GM18498 (cell line): ENCODE measurements at regions not wholly inside any gene's neighbourhood (a gene's known extent, or its start where the extent isn't known, plus 50 kb on each side); places are given as distances from the start of the nearest gene placed in this dataset.
"Not testable (repeated sequence)": the region's sequence is repeated elsewhere in the genome, so short reads cannot be mapped to it uniquely, and the experiment has no call there.

Source experiments
- ATAC-seq: cut with Tn5 transposase; IDR thresholded peaks from one replicate; pipeline ENCODE4 v1.9.1; 2021; ENCODE audit warnings: mild to moderate bottlenecking, moderate library complexity; ENCODE audit not compliant: unreplicated experiment

- no peak for ATAC-seq
Observed at GRCh38 chr2:8118940-8119781, 562.7 kb upstream of the ID2 start.

GRCh38 chr2:8119782-8120505 is 561.9 kb upstream of the ID2 start:
- ATAC-seq: no peak

DNA sequence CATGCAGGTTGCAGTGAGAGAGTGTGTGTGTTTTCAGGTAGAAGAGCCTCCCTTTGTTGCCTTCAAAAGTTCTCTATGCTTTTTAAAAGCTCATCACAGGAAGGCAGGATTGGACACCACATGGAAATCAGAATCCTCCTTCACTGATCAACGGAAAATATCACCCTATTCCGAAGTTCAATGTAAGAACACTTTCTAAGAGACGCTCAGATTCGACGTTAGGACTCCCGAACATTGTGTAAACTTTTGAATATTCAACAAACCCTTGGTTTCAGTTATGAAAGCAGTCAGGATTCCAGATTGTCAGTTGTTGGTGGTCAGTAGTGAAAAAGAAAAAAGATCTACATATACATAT is 561.4 kb upstream of the ID2 start:
- ATAC-seq: no peak

- no peak for ATAC-seq
Observed at GRCh38 chr2:8121022-8121825, 560.6 kb upstream of the ID2 start.

DNA sequence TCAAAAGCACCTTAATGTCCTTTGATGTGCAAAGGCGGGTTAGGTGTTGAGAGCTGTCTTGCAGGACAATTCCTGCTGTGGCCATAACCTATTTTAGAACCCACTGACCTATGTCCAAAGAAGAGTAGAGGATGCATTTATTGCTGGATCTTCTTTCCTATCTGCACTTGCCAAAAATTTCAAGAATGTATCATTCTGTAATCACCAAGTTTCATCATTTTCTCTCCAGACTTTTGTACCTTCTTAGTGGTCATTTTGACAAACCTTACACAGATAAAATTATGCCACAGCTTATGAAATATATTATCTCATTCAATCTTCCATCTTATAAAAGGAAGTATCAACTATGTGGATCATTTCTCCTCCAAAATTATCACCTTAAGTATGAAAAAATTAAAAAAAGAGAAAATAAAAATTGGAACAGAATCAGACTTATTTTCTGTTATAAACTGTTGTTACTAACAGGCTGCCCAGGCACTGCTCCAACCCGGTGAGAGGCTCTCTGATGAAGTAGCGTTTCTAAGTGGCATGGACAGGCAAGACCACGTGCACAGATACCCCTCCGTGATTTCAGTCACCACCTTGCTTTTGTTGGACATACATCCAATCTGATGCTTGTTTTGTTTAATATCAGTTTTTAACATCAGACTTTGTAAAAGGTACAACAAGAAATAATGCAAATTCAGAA is 559.9 kb upstream of the ID2 start:
- no peak for ATAC-seq

DNA sequence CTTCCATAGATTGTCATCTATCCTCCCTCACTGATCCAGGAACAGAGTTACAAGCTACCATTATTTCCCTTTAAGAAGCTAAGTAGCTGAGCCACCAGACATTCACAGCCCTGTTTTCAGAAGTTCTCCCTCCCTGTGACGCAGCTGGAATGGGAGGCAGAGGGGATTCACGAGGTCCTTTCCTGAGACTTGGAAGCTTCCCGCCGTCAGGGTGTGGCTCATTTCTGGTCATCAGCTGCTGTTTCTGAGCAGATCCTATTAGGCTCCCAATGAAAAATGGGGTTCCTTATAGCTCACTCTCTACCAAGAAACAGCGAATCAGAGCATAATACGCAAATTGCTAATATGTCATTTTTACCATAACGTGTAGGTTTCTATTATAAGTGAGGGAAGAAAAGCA is 559.3 kb upstream of the ID2 start:
- no peak for ATAC-seq

DNA sequence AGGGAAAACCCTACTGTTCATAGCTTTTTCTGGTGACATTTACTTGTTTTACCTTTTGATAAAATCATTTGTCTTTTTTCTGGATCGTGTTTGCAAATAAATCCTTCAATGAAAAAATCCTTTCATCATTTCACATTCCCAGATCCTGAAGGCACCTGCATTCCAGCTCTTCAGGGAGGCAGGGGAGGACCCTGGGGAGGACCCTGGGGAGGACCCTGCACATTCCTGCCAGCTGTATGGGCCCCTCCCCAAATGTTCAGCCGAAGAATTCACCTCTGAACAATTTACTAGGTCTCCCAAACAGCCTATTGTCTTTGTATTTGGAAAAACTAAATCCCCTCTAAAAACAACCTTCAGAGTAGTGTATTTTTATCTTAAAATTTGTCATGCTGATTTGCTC is 558.4 kb upstream of the ID2 start:
- ATAC-seq: no peak

GRCh38 chr2:8125741-8126711 is 555.8 kb upstream of the ID2 start:
- ATAC-seq: no peak

DNA sequence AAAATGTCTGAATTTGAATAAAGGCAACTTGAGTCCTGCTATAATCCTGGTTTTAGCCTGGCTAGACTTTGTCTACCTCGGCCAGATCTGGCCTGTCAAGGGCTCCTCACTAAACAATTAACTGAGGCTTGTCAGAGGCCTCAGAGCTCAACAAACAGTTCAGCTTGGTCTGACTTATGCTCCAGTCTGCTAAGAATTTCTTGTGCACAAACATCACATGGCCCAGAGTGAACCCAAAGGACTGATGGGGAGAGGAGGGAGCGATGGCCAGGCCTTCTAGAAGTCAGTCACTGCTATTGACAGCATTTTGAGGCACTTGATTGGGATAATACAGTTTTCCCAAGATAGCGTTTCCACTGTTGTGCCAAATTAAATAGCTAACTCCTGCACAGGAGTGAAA is 555.1 kb upstream of the ID2 start:
- no peak for ATAC-seq

DNA sequence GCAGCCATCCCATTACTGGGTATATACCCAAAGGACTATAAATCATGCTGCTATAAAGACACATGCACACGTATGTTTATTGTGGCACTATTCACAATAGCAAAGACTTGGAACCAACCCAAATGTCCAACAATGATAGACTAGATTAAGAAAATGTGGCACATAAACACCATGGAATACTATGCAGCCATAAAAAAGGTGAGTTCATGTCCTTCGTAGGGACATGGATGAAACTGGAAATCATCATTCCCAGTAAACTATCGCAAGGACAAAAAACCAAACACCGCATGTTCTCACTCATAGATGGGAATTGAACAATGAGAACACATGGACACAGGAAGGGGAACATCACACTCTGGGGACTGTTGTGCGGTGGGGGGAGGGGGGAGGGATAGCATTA is 550.4 kb upstream of the ID2 start:
- ATAC-seq: not testable (repeated sequence)

DNA sequence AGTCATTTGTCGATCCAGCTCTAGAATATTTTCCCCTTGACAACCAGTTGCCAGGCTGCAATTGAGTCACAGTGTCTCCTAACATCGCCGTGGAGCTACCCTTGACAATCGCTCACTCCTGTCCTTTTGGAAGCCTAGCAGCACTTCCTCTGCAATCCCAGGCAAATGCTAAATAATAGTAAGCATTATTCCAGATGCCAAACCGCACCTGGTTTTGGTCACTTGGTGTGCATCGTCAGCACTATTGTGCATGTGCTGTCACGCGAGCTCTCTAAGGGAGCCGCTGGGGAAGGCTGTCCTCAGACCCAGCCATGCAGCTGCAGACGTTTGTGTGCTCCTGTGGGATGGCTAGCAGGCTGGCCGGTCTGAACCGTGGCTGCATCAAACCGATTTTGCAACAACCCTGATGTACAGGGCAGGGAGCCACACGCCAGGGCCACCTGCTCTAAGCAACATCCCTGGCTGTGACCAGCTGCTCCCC is 549.5 kb upstream of the ID2 start:
- ATAC-seq: no peak

DNA sequence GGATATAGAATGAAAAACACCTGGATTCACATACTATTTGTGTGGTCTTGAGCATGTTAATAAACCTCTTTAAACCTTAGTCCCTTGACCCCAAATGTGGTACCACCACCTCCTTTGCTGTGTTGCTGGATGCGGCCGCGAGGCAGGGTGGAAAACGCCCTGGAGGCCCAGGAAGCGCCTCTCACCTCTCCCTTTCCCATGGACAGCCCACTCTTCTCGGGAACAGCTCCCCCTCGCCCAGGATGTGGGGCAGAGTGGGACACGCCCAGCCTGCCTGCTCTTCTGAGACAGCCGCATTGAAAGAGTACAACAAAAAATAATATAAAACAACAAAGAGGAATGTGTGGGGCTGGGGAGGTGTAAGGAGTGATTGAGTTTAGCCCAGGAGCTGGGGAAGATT is 549.0 kb upstream of the ID2 start:
- no peak for ATAC-seq

DNA sequence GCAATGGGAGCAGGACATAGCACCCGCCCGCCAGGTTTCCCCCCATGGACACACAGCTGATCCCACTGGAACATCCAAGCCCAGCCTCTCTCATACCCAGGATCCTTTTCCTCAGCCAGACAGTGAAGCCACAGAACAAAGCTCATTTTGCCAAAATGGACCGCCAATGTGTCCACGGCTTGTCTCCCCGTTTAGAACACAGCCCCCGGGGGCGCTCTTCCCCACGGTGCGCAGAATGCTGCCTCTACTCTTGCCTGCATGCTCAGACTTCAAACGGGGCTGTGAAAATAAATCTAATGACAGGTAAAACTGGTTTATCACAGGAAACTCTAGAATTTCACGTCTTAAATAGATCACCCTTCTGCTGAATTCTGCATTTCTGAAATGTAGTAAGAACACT is 548.5 kb upstream of the ID2 start:
- no peak for ATAC-seq

DNA sequence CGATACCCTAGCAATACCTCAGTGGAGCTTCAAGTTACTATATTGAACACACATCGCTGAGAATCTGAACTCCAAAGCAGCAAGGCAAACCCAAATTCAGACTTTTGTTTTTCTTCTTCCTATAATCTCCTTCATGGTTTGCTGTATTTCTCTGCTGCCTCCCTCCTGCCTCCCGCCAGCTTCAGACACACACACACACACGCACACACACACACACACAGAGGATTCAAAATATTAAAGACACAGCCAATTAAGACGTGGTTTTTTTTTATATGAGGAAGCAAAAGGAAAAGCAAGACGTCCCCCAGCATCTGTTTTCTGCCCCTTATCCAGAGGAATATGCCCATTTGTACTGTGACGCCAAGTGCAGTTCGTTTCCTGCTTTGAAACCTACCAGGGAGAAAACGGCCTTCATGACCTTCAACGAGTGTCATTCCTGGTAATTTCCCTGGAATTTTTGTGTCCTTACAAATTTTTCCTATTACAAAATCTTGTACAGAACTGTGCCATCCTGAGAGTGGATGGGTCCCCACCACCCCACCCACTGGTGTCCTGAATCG is 547.9 kb upstream of the ID2 start:
- no peak for ATAC-seq

GRCh38 chr2:8134473-8134932 is 547.4 kb upstream of the ID2 start:
- no peak for ATAC-seq

- no peak for ATAC-seq
Observed at GRCh38 chr2:8134985-8135682, 546.7 kb upstream of the ID2 start.

- no peak for ATAC-seq
Observed at GRCh38 chr2:8137801-8138200, 544.1 kb upstream of the ID2 start.

DNA sequence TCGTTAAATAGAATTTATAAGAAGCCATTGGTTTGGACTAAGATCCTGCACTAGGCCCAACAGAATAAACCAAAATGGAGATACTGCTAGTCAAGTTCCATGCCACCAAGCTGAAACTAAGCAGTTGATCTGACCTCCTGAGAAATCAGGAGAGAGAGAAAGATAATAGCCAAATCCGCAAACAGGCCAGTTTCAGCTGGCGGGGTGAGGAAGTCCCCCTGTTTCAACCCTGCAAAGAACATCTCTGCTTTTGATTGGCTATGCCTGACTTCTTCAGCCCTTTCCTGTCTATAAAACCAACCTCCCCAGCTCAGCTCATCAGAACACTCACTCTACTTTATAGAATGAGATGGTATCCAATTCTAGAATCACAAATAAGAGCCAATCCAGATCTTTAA is 543.3 kb upstream of the ID2 start:
- no peak for ATAC-seq
